ENCODE measurements at regions not wholly inside any gene's neighbourhood (a gene's known extent, or its start where the extent isn't known, plus 50 kb on each side); places are given as distances from the start of the nearest gene placed in this dataset.

DNA sequence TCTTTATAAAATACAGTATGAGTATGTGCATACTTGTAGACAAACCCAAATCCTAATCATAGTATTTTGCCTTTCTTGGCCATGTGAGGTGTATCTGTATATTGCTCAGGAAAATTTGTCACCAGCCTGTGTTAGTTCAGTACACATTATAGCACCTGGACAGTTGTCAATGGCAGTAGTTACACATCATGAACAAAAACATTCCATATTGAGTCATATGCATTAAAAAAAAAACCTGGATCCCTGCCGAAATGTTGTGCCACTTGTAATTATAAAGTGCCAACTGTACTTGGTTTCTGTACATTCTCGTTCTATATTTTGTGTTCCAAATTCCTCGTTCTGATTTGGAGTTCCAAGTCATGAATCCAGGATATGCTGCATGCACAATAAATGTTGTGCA lies 410.4 kb downstream of the INHBA start:
- H3K4me3 Mint-ChIP-seq, result no peak overlapping the region
- intact Hi-C loops (cut with micrococcal nuclease), result no loop called here
- H3K4me1 Mint-ChIP-seq, result no peaks in the 10 kb centered on the region
- DNase-seq (no peak), ATAC-seq (ENCODE audit: low read depth) (no peak)
- POLR2A ChIA-PET, result no interaction called here
- no peaks in the 10 kb centered on the region for H3K36me3 Mint-ChIP-seq (ENCODE audit: low read depth)
- H3K9me3 Mint-ChIP-seq, result peaks cover 5% of the 10 kb centered on the region
- H3K27ac Mint-ChIP-seq, result no peak overlapping the region
- H3K27me3 Mint-ChIP-seq, result no peaks in the 10 kb centered on the region
- TF ChIP-seq CTCF (IDR thresholded peaks at IDR 0.05), result no peak
- CTCF ChIA-PET, result no interaction called here

DNA sequence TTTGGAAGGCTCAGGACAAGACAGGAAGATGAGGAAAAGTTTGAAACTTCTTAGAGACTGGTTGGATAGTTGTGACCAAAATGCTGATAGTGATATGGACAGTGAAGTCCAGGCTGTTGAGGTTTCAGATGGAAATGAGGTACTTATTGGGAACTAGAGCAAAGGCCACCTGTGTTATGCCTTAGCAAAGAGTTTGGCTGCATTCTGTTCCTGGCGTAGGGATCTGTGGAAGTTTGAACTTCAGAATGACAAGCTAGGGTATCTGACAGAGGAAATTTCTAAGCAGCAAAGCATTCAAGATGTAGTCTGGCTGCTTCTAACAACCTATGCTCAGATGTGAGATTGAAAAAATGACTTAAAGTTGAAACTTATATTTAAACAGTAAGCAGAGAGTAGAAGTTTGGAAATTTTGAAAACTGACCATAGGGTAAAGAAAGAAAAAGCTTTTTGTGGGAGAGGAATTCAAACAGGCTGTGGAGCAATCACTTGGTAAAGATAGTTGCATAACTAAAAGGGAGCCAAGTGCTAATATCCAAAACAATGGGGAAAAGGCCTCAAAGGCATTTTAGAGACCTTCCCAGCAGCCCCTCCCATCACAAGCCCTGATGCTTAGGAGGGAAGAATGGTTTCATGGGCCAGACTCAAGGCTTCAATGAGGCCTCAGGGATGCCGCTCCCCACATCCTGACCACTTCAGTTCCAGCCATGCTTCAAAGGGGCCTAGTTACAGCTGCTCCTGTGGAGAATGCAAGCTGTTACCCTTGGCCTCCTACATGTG lies 415.1 kb downstream of the INHBA start:
- Mint-ChIP-seq H3K4me3 (no peak overlapping the region), H3K36me3 (ENCODE audit: low read depth) (no peaks in the 10 kb centered on the region), H3K27me3 (no peaks in the 10 kb centered on the region), H3K27ac (no peak overlapping the region), H3K9me3 (peaks cover 5% of the 10 kb centered on the region), H3K4me1 (no peaks in the 10 kb centered on the region)
- ATAC-seq (ENCODE audit: low read depth), result no peak
- intact Hi-C loops (cut with micrococcal nuclease), result no loop called here
- CTCF ChIA-PET, result no interaction called here
- TF ChIP-seq CTCF (IDR thresholded peaks at IDR 0.05), result no peak
- POLR2A ChIA-PET, result no interaction called here
- DNase-seq, result no peak

DNA sequence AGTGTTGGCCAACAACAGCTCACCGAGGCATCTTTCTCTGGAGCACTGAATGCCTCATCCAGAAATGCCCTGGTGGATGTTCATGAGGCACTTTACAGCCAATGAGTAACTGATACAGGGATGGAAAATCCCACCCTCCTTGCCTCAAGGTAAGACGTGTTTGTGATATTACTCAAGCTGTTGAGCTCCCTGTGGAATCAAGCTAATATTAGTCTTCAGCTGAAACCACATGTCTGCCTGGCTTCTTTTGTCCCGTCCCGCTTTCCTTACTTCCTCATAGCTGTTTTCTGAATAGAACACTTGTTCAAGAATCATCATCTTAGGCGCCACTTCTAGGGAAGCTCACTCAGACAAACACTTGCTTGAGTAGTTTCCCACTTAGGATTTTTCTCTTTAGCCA lies 422.4 kb downstream of the INHBA start:
- H3K4me3 Mint-ChIP-seq, result no peak overlapping the region
- no peak for DNase-seq
- POLR2A ChIA-PET, result no interaction called here
- ATAC-seq (ENCODE audit: low read depth), result no peak
- no peaks in the 10 kb centered on the region for H3K9me3 Mint-ChIP-seq
- H3K27me3 Mint-ChIP-seq, result no peaks in the 10 kb centered on the region
- H3K27ac Mint-ChIP-seq, result no peak overlapping the region
- TF ChIP-seq CTCF (IDR thresholded peaks at IDR 0.05), result no peak
- intact Hi-C loops (cut with micrococcal nuclease), result no loop called here
- no peaks in the 10 kb centered on the region for H3K4me1 Mint-ChIP-seq
- CTCF ChIA-PET, result no interaction called here
- H3K36me3 Mint-ChIP-seq (ENCODE audit: low read depth), result no peaks in the 10 kb centered on the region

DNA sequence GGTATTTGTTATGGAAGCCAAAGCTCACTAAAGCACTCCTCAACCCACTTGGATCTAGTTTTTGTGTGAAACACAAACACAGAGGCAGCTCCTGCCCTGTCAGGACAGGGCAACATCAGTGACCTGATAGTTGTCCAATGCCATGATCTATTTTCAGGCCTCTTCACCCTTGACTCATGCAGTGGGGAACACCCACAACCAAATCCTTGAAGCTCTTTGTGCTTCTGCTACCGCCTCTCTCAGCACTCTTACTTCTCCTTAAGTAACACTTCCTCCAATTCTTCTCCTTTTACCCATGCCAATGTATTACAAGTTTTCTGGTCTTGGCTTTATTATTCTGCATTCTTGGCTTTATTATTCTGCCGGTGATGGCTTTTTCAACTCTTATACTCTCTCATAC lies 425.3 kb downstream of the INHBA start:
- H3K4me1 Mint-ChIP-seq, result no peaks in the 10 kb centered on the region
- intact Hi-C loops (cut with micrococcal nuclease), result no loop called here
- ATAC-seq (ENCODE audit: low read depth), result no peak
- ChIA-PET POLR2A (no interaction called here), CTCF (no interaction called here)
- no peaks in the 10 kb centered on the region for H3K36me3 Mint-ChIP-seq (ENCODE audit: low read depth)
- no peaks in the 10 kb centered on the region for H3K27me3 Mint-ChIP-seq
- H3K27ac Mint-ChIP-seq, result no peak overlapping the region
- H3K9me3 Mint-ChIP-seq, result no peaks in the 10 kb centered on the region
- no peak overlapping the region for H3K4me3 Mint-ChIP-seq
- DNase-seq, result no peak
- no peak for TF ChIP-seq CTCF (IDR thresholded peaks at IDR 0.05)

DNA sequence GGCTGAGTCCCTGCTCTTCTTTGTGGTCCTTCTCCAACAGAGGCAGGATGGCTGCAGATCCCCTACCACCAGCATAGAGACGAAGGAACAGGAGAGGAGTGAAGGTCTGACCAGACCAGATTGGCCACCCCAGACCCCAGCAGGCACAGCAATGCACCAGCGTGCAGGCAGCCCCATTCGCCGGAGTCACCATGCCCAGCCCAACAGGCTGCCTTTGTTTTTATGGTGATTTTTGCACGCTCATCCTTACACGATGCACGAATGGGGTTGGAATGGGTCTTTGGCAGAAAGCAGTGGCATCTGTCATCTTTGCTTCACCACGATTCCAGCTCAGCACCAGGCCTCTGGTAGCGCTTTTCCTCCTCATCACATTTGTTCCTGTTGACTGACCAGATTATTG lies 427.6 kb downstream of the INHBA start:
- intact Hi-C loops (cut with micrococcal nuclease), result no loop called here
- Mint-ChIP-seq H3K27ac (no peak overlapping the region), H3K9me3 (no peaks in the 10 kb centered on the region), H3K4me1 (no peaks in the 10 kb centered on the region), H3K4me3 (no peak overlapping the region), H3K36me3 (ENCODE audit: low read depth) (no peaks in the 10 kb centered on the region), H3K27me3 (no peaks in the 10 kb centered on the region)
- no peak for TF ChIP-seq CTCF (IDR thresholded peaks at IDR 0.05)
- DNase-seq (no peak), ATAC-seq (ENCODE audit: low read depth) (no peak)
- ChIA-PET POLR2A (no interaction called here), CTCF (interaction anchor here (0.5 kb wide), 1 partner anchor 363 kb away, joined by 3 read pairs; no protein-coding TSS in a partner anchor)
